ENCODE measurements at regions not wholly inside any gene's neighbourhood (a gene's known extent, or its start where the extent isn't known, plus 50 kb on each side); places are given as distances from the start of the nearest gene placed in this dataset.

GRCh38 chr1:172738389-172738788 is 79.5 kb downstream of the FASLG start:
- Histone ChIP-seq H3K4me1 (no peaks in the 10 kb centered on the region), H3K9me3 (no peaks in the 10 kb centered on the region), H3K36me3 (ENCODE audit: low read depth, missing control alignments) (no peaks in the 10 kb centered on the region), H3K27ac (no peak overlapping the region), H3K27me3 (no peaks in the 10 kb centered on the region), H3K4me3 (no peak overlapping the region)
- no peak for DNase-seq
- TF ChIP-seq CTCF (IDR thresholded peaks at IDR 0.05) (no peak), POLR2A (IDR thresholded peaks at IDR 0.05) (no peak)
- 65 to 69% methylated on average over 2 of the region's 2 CpGs for WGBS, 2 donors
- intact Hi-C loops (cut with DNase I; ENCODE audit: low total_unique reads): no loop called here

GRCh38 chr1:172742599-172743500 is 83.9 kb downstream of the FASLG start:
- intact Hi-C loops (cut with DNase I; ENCODE audit: low total_unique reads): loop anchor here (10.0 kb wide), 1 partner anchor 672 kb away; no protein-coding TSS in a partner anchor

GRCh38 chr1:172745014-172745413 is 86.1 kb downstream of the FASLG start:
- H3K4me1 ChIP-seq: no peaks in the 10 kb centered on the region
- no peak overlapping the region for H3K27ac ChIP-seq
- H3K36me3 ChIP-seq (ENCODE audit: low read depth, missing control alignments): no peaks in the 10 kb centered on the region
- no peaks in the 10 kb centered on the region for H3K9me3 ChIP-seq
- no peaks in the 10 kb centered on the region for H3K27me3 ChIP-seq
- TF ChIP-seq CTCF (IDR thresholded peaks at IDR 0.05) (peak; percentile 36 to 63 (median 43)), POLR2A (IDR thresholded peaks at IDR 0.05) (no peak)
- intact Hi-C loops (cut with DNase I; ENCODE audit: low total_unique reads): loop anchor here (10.0 kb wide), 1 partner anchor 670 kb away; no protein-coding TSS in a partner anchor
- no peak overlapping the region for H3K4me3 ChIP-seq
- 42 to 54% methylated on average over 2 of the region's 2 CpGs for WGBS, 2 donors
- peak; percentile 33 for DNase-seq

More at GRCh38 chr1:172742599-172743500, 83.9 kb downstream of the FASLG start:
- Histone ChIP-seq H3K27ac (no peak overlapping the region), H3K9me3 (no peaks in the 10 kb centered on the region), H3K27me3 (no peaks in the 10 kb centered on the region), H3K4me1 (no peaks in the 10 kb centered on the region), H3K36me3 (ENCODE audit: low read depth, missing control alignments) (no peaks in the 10 kb centered on the region), H3K4me3 (no peak overlapping the region)
- TF ChIP-seq CTCF (IDR thresholded peaks at IDR 0.05) (peak; percentile 28 to 65 (median 64)), POLR2A (IDR thresholded peaks at IDR 0.05) (no peak)
- WGBS, 2 donors: 39% methylated on average over 8 of the region's 8 CpGs
- no peak for DNase-seq

GRCh38 chr1:172746091-172746949 is 87.4 kb downstream of the FASLG start:
- Histone ChIP-seq H3K27ac (peak overlapping the region in 1 of 2 donors; percentile 41), H3K9me3 (no peaks in the 10 kb centered on the region), H3K36me3 (ENCODE audit: low read depth, missing control alignments) (no peaks in the 10 kb centered on the region), H3K27me3 (no peaks in the 10 kb centered on the region), H3K4me1 (no peaks in the 10 kb centered on the region), H3K4me3 (no peak overlapping the region)
- TF ChIP-seq POLR2A (IDR thresholded peaks at IDR 0.05) (no peak), CTCF (IDR thresholded peaks at IDR 0.05) (no peak)
- intact Hi-C loops (cut with DNase I; ENCODE audit: low total_unique reads): loop anchor here (10.0 kb wide), 1 partner anchor 668 kb away; no protein-coding TSS in a partner anchor
- WGBS, 2 donors: 48 to 50% methylated on average over 3 of the region's 3 CpGs
- DNase-seq: no peak
